SU-DHL-6 (cell line): ENCODE measurements at regions not wholly inside any gene's neighbourhood (a gene's known extent, or its start where the extent isn't known, plus 50 kb on each side); places are given as distances from the start of the nearest gene placed in this dataset.

Experiments
- H2AFZ ChIP-seq: fragments of 200-600 bp; sonication (generic); 2 replicates; pipeline ENCODE4 v1.6.1; 2014; ENCODE audit warnings: low read depth, mild to moderate bottlenecking, moderate library complexity, mixed read lengths, antibody characterized with exemption, low read length; ENCODE audit not compliant: severe bottlenecking
- H3F3A ChIP-seq: fragments of 200-600 bp; shearing (Covaris generic); 2 replicates; pipeline ENCODE4 v1.6.0; 2016; ENCODE audit warnings: antibody characterized with exemption, mild to moderate bottlenecking; ENCODE audit not compliant: insufficient read depth
- H3K27ac ChIP-seq: fragments of 200-600 bp; sonication (generic); 2 replicates; pipeline ENCODE4 v1.5.1; 2016; ENCODE audit warnings: low read depth, mild to moderate bottlenecking, low read length, moderate library complexity, mixed read lengths
- H3K27me3 ChIP-seq: fragments of 200-600 bp; sonication (generic), shearing (Covaris generic); 2 replicates; pipeline ENCODE4 v1.6.0; 2014; ENCODE audit warnings: mild to moderate bottlenecking, low read length
- H3K36me3 ChIP-seq: fragments of 200-600 bp; sonication (generic); 2 replicates; pipeline ENCODE4 v1.6.1; 2014; ENCODE audit warnings: mild to moderate bottlenecking, low read length, mixed read lengths
- H3K4me2 ChIP-seq: fragments of 300-600, 200-600 bp; shearing (Covaris generic), sonication (generic); 2 replicates; pipeline ENCODE4 v1.6.0; 2014; ENCODE audit warnings: low read length, low read depth, mild to moderate bottlenecking; ENCODE audit not compliant: poor library complexity, severe bottlenecking
- H3K4me3 ChIP-seq: fragments of 200-600 bp; sonication (generic); 2 replicates; pipeline ENCODE4 v1.5.1; 2014; ENCODE audit warnings: antibody characterized with exemption, low read length, mild to moderate bottlenecking, mixed read lengths; ENCODE audit not compliant: insufficient read depth, poor library complexity, severe bottlenecking
- H3K79me2 ChIP-seq: fragments of 200-600 bp; sonication (generic); 2 replicates; pipeline ENCODE4 v1.6.1; 2014; ENCODE audit warnings: mild to moderate bottlenecking, low read length, moderate library complexity; ENCODE audit not compliant: insufficient read depth
- H3K9ac ChIP-seq: fragments of 200-600 bp; sonication (generic); 2 replicates; pipeline ENCODE4 v1.7.0; 2014; ENCODE audit warnings: mild to moderate bottlenecking, low read length
- H3K9me2 ChIP-seq: fragments of 200-600 bp; sonication (generic); replicated peaks from 2 replicates; pipeline ENCODE4 v1.6.1; 2014; ENCODE audit warnings: low read length; ENCODE audit not compliant: insufficient read depth
- H3K9me3 ChIP-seq: fragments of 200-600 bp; sonication (generic); 2 replicates; pipeline ENCODE4 v1.6.1; 2014; ENCODE audit warnings: low read length, mixed read lengths; ENCODE audit not compliant: insufficient read depth
- H4K20me1 ChIP-seq: fragments of 200-600 bp; sonication (generic); 2 replicates; pipeline ENCODE4 v1.6.1; 2014; ENCODE audit warnings: low read depth, mild to moderate bottlenecking, antibody characterized with exemption, low read length, moderate library complexity, mixed read lengths
- CTCF ChIP-seq: fragments of 200-600 bp; sonication (generic); IDR thresholded peaks from one replicate; pipeline ENCODE4 v1.5.1; 2017; ENCODE audit warnings: antibody characterized with exemption, mild to moderate bottlenecking, low read length, moderate library complexity; ENCODE audit not compliant: insufficient read depth, poor library complexity, severe bottlenecking
- EZH2phosphoT487 ChIP-seq: fragments of 200-600 bp; sonication (generic), shearing (Covaris generic); conservative IDR thresholded peaks from 2 replicates; pipeline ENCODE4 v1.6.1; 2018; ENCODE audit warnings: mild to moderate bottlenecking, antibody characterized with exemption, low read length, moderate library complexity, mixed read lengths

DNA sequence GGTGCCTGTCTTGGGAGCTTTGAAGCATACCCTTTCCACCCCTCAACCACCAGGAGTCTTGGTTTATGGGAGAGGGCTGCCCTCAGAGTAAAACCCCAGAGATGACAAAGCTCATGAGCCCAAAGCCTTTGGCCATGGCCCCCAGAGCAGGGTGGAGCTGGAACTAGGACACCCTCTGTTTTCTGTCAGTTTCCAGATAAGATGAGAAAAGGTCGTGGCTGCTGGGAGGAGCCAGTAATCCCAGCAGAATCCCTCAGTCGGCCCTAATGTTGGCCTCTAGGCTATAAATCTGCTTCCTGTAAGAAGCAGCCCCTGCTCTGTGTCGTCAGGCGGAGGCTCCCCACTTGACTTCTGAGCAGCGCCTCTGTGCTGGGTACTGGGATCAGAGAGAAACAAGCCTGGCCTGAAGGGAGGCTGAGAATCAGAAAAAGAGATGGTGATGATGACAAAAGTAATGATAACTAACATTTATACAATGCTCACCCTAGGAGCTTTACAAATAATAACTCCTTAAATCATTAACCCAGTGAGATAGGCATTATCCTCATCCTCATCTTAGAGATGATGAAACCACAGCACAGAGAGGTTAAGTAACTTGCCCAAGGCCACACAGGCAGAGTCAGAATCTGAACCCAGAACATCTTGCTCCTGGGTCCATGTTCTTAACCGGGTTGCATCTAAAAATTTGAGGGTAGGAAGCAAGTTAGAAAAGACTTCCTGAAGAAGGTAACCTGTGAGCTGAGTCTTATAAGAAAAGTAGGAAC lies 471.4 kb downstream of the SOX6 start:
- Histone ChIP-seq H3K27me3 (no peaks in the 10 kb centered on the region), H3K27ac (no peak overlapping the region), H3K9me2 (no peaks in the 10 kb centered on the region), H2AFZ (no peak overlapping the region), H3K9ac (no peak overlapping the region), H3K9me3 (no peaks in the 10 kb centered on the region), H3K4me3 (no peak overlapping the region), H3K4me2 (no peak overlapping the region), H3K36me3 (no peaks in the 10 kb centered on the region), H3F3A (no peaks in the 10 kb centered on the region), H4K20me1 (no peaks in the 10 kb centered on the region), H3K79me2 (no peaks in the 10 kb centered on the region)
- TF ChIP-seq CTCF (no peak), EZH2phosphoT487 (no peak)

GRCh38 chr11:15885854-15886253 lies 470.5 kb downstream of the SOX6 start:
- no peak overlapping the region for H3K4me3 ChIP-seq
- TF ChIP-seq EZH2phosphoT487 (no peak), CTCF (no peak)
- no peak overlapping the region for H3K4me2 ChIP-seq
- no peaks in the 10 kb centered on the region for H3K36me3 ChIP-seq
- no peaks in the 10 kb centered on the region for H4K20me1 ChIP-seq
- H2AFZ ChIP-seq = no peak overlapping the region
- H3K9me3 ChIP-seq = no peaks in the 10 kb centered on the region
- no peak overlapping the region for H3K27ac ChIP-seq
- no peaks in the 10 kb centered on the region for H3F3A ChIP-seq
- no peaks in the 10 kb centered on the region for H3K27me3 ChIP-seq
- H3K9me2 ChIP-seq = no peaks in the 10 kb centered on the region
- no peak overlapping the region for H3K9ac ChIP-seq
- no peaks in the 10 kb centered on the region for H3K79me2 ChIP-seq

- H3K9me3 ChIP-seq = no peaks in the 10 kb centered on the region
- H3K4me3 ChIP-seq = no peak overlapping the region
- H3K9me2 ChIP-seq = no peaks in the 10 kb centered on the region
- no peak overlapping the region for H3K9ac ChIP-seq
- no peaks in the 10 kb centered on the region for H3K27me3 ChIP-seq
- H3K79me2 ChIP-seq = no peaks in the 10 kb centered on the region
- no peaks in the 10 kb centered on the region for H3F3A ChIP-seq
- H4K20me1 ChIP-seq = no peaks in the 10 kb centered on the region
- no peak overlapping the region for H2AFZ ChIP-seq
- H3K4me2 ChIP-seq = no peak overlapping the region
- TF ChIP-seq CTCF (no peak), EZH2phosphoT487 (no peak)
- H3K36me3 ChIP-seq = no peaks in the 10 kb centered on the region
- H3K27ac ChIP-seq = no peak overlapping the region
These were observed 470.0 kb downstream of the SOX6 start for GRCh38 chr11:15886299-15886698.
